GM12891 (cell line): ENCODE measurements at regions not wholly inside any gene's neighbourhood (a gene's known extent, or its start where the extent isn't known, plus 50 kb on each side); places are given as distances from the start of the nearest gene placed in this dataset.

Source experiments
- POLR2A ChIP-seq: IDR thresholded peaks from 2 replicates; pipeline ENCODE4 v1.6.1; 2011; ENCODE audit warnings: low read depth, low read length, control low read depth
- POLR2AphosphoS5 ChIP-seq: IDR thresholded peaks from 2 replicates; pipeline ENCODE4 v1.6.1; 2011; ENCODE audit warnings: low read depth, low read length, control low read depth
- SPI1 ChIP-seq: IDR thresholded peaks from 2 replicates; pipeline ENCODE4 v1.6.1; 2011; ENCODE audit warnings: low read depth, low read length, control low read depth
- TAF1 ChIP-seq: IDR thresholded peaks from 2 replicates; pipeline ENCODE4 v1.6.1; 2011; ENCODE audit warnings: low read depth, low read length, control low read depth

- TF ChIP-seq POLR2AphosphoS5 (no peak), SPI1 (no peak), POLR2A (no peak), TAF1 (no peak)
Observed at GRCh38 chr4:119894650-119895208, 171.9 kb downstream of the MAD2L1 start.
